Prostate gland (tissue), 2 donors: ENCODE measurements at regions not wholly inside any gene's neighbourhood (a gene's known extent, or its start where the extent isn't known, plus 50 kb on each side); places are given as distances from the start of the nearest gene placed in this dataset.

Source experiments
- DNase-seq: peaks from one replicate; pipeline ENCODE4 v3.0.0-alpha.2; 2019; ENCODE audit warnings: low spot score
- H3K27ac ChIP-seq, 2 donors: fragments of 200-600 bp; sonication (generic); 2 replicates each; pipeline ENCODE4 v1.5.1; 2017 to 2019
- H3K27me3 ChIP-seq: fragments of 200-600 bp; sonication (generic); replicated peaks from 2 replicates; pipeline ENCODE4 v1.5.1; 2019; ENCODE audit not compliant: insufficient read depth
- H3K36me3 ChIP-seq, 2 donors: fragments of 200-600 bp; sonication (generic); 1 replicate in 1 of 2; 2 replicates in 1 of 2; pipeline versions ENCODE4 v1.5.1 to v1.8.1; 2017 to 2019
- H3K4me1 ChIP-seq: fragments of 200-600 bp; sonication (generic); replicated peaks from 2 replicates; pipeline ENCODE4 v1.5.1; 2019
- H3K4me3 ChIP-seq, 2 donors: fragments of 200-600 bp; sonication (generic); 2 replicates each; pipeline ENCODE4 v1.5.1; 2017 to 2019
- H3K9me3 ChIP-seq: fragments of 200-600 bp; sonication (generic); 2 replicates; pipeline ENCODE4 v1.5.1; 2017
- POLR2A ChIP-seq: fragments of 450-650 bp; IDR thresholded peaks from one replicate; pipeline ENCODE4 v1.6.1; 2016; ENCODE audit warnings: antibody characterized with exemption, mild to moderate bottlenecking
- POLR2AphosphoS5 ChIP-seq: sonication (generic); formaldehyde crosslinking; IDR thresholded peaks from one replicate; pipeline ENCODE4 v1.6.1; 2017; ENCODE audit warnings: antibody characterized with exemption
- WGBS: methylation state at CpG from one replicate; pipeline ENCODE4 v1.1.5; 2018; 5-methylcytosine and 5-hydroxymethylcytosine counted together
- intact Hi-C: fragments of 100-400 bp; cut with DNase I; formaldehyde crosslinking; loops from one replicate; pipeline ENCODE4 v1.14.2; 2022
- TF ChIP-seq, protein P1 (sequence below), 4 experiments: fragments of 200-600 bp in 2 of 4; fragments of 450-650 bp in 2 of 4; sonication (generic) in 2 of 4; IDR thresholded peaks; 1 replicate in 3 of 4; 2 replicates in 1 of 4; pipeline ENCODE4 v1.5.1; 2016 to 2019; ENCODE audit warnings: antibody characterized with exemption in 4 of 4, mild to moderate bottlenecking in 2 of 4, moderate library complexity in 2 of 4

DNA sequence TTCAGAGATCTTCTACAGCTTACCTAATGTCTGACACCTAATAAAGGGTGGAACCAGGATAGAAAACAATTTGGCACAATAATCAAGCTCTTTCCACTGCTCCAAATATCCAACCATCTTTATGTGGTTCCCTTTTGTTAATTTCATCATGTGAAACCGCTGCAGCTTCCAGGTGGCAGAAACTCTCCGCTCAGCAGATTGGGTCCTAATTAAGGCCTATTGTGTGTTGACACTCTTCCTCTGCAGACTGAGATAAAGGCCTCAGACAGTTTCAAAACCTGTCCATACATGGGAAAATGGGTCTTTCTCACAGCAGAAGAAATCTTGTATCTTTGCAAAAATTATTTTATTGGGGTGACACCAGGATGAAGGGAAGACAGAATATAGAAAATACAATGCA, 1002.4 kb upstream of the SEMA6D start:
- intact Hi-C loops = no loop called here
- 77% methylated on average over 2 of the region's 2 CpGs for WGBS
- H3K27ac ChIP-seq = no peak overlapping the region
- H3K4me3 ChIP-seq = no peak overlapping the region
- no peaks in the 10 kb centered on the region for H3K36me3 ChIP-seq
- H3K4me1 ChIP-seq = no peaks in the 10 kb centered on the region
- no peak for DNase-seq
- TF ChIP-seq, protein P1, sequence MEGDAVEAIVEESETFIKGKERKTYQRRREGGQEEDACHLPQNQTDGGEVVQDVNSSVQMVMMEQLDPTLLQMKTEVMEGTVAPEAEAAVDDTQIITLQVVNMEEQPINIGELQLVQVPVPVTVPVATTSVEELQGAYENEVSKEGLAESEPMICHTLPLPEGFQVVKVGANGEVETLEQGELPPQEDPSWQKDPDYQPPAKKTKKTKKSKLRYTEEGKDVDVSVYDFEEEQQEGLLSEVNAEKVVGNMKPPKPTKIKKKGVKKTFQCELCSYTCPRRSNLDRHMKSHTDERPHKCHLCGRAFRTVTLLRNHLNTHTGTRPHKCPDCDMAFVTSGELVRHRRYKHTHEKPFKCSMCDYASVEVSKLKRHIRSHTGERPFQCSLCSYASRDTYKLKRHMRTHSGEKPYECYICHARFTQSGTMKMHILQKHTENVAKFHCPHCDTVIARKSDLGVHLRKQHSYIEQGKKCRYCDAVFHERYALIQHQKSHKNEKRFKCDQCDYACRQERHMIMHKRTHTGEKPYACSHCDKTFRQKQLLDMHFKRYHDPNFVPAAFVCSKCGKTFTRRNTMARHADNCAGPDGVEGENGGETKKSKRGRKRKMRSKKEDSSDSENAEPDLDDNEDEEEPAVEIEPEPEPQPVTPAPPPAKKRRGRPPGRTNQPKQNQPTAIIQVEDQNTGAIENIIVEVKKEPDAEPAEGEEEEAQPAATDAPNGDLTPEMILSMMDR (IDR thresholded peaks at IDR 0.05) = no peak
- no peaks in the 10 kb centered on the region for H3K9me3 ChIP-seq
- no peaks in the 10 kb centered on the region for H3K27me3 ChIP-seq

DNA sequence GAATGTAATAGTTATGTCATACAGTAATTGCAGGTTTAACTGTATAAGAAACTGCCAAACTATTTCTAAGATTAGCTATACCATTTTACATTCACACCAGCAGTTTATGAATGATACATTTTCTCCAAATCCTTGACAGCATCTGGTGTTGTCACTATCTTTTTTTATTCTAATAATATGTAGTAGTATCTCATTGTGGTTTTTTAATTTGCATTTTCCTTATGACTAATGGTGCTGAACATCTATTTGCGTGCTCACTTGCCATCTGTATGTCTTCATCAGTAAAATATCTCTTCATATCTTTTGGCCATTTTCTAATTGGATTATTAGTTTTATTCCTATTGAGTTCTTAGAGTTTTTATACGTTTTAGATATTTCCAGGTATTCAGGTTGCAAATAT, 994.0 kb upstream of the SEMA6D start:
- no peak for DNase-seq
- intact Hi-C loops = no loop called here
- Histone ChIP-seq H3K4me3 (no peak overlapping the region), H3K36me3 (no peaks in the 10 kb centered on the region), H3K27ac (no peak overlapping the region), H3K9me3 (no peaks in the 10 kb centered on the region), H3K4me1 (no peaks in the 10 kb centered on the region), H3K27me3 (no peaks in the 10 kb centered on the region)
- TF ChIP-seq POLR2A = no peak
- TF ChIP-seq, protein P1 (IDR thresholded peaks at IDR 0.05) = no peak
- TF ChIP-seq POLR2AphosphoS5 = no peak
- WGBS = 80% methylated on average over 2 of the region's 2 CpGs

DNA sequence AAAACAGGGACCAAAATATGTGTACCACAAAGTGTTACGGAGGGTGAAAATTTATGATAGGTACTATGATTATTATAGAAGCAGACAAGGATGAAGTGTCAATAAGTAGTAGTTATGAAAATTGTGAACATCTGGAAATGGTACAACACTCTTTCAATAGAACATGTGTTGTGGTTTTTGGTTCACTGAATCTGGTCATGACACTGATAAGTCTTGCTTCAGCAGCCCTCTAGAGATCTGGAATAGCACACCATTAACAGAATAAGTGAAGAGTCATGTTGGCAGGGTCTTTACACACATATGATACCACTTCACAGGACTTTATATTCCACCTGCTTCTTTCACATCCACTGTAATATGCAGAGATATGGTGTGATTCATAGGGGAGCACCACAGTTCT, 985.2 kb upstream of the SEMA6D start:
- intact Hi-C loops = no loop called here
- no peaks in the 10 kb centered on the region for H3K36me3 ChIP-seq
- WGBS = 95% methylated on average over 1 of the region's 1 CpG
- no peak for DNase-seq
- no peak overlapping the region for H3K27ac ChIP-seq
- no peaks in the 10 kb centered on the region for H3K27me3 ChIP-seq
- no peak overlapping the region for H3K4me3 ChIP-seq
- no peaks in the 10 kb centered on the region for H3K9me3 ChIP-seq
- no peak for TF ChIP-seq POLR2A
- TF ChIP-seq, protein P1 (IDR thresholded peaks at IDR 0.05) = no peak
- TF ChIP-seq POLR2AphosphoS5 = no peak
- H3K4me1 ChIP-seq = no peaks in the 10 kb centered on the region

DNA sequence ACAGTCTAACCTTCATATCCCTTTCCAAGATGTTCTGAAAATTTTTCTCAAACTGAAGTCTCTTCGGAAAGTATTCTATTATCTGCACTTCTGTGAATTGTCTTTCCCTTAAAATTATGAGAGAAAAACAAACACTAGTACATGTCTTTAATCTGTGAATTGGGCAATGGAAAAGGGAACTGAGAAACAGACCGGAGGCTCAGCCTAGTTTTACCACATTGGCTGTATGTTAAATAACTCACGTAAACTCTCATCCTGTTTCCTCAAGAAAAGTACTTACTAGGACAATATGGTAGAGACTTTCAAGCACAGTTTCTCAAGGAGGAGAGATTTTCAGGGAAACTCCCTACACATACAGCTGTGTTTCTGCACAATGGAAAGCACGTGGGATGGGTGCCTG, 982.2 kb upstream of the SEMA6D start:
- Histone ChIP-seq H3K4me3 (no peak overlapping the region), H3K36me3 (no peaks in the 10 kb centered on the region), H3K27ac (no peak overlapping the region), H3K27me3 (no peaks in the 10 kb centered on the region), H3K4me1 (no peaks in the 10 kb centered on the region), H3K9me3 (no peaks in the 10 kb centered on the region)
- 72% methylated on average over 4 of the region's 4 CpGs for WGBS
- intact Hi-C loops = no loop called here
- DNase-seq = no peak
- TF ChIP-seq POLR2AphosphoS5 (no peak), POLR2A (no peak)
- TF ChIP-seq, protein P1 (IDR thresholded peaks at IDR 0.05) = no peak

DNA sequence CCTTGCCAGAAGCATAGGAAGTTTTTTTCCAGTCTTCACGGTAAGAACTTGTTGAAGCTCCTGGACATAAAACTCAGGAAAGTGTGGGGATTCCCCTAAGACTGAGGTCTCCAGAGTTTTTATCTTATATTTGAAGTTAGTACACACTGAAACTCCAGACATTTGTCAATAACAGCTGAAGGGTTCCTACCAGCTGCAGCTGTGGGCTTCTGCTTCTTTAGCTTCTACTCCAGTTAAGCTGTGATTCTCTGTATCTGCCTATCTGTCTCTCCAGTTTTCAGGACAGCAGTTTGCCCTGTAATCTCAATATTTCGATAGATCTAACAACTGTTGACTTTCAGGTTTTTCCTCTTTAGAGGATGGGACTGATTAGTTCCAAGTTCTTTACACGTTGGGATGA, 966.0 kb upstream of the SEMA6D start:
- Histone ChIP-seq H3K36me3 (no peaks in the 10 kb centered on the region), H3K9me3 (no peaks in the 10 kb centered on the region), H3K27ac (no peak overlapping the region), H3K4me1 (no peaks in the 10 kb centered on the region), H3K4me3 (no peak overlapping the region), H3K27me3 (no peaks in the 10 kb centered on the region)
- 20% methylated on average over 3 of the region's 3 CpGs for WGBS
- intact Hi-C loops = no loop called here
- TF ChIP-seq POLR2AphosphoS5 = no peak
- no peak for TF ChIP-seq POLR2A
- TF ChIP-seq, protein P1 (IDR thresholded peaks at IDR 0.05) = no peak
- DNase-seq = no peak
